HUES64 (cell line): ENCODE measurements at regions not wholly inside any gene's neighbourhood (a gene's known extent, or its start where the extent isn't known, plus 50 kb on each side); places are given as distances from the start of the nearest gene placed in this dataset.

Experiments used
- H3K27ac ChIP-seq: 2 replicates; pipeline ENCODE4 v1.7.0; 2013; ENCODE audit warnings: low read depth, low read length, inconsistent platforms
- H3K27me3 ChIP-seq: 2 replicates; pipeline ENCODE4 v1.6.1; 2013; ENCODE audit warnings: mild to moderate bottlenecking, low read length; ENCODE audit not compliant: insufficient read depth
- H3K36me3 ChIP-seq: 2 replicates; pipeline ENCODE4 v1.6.1; 2013; ENCODE audit warnings: mild to moderate bottlenecking, low read length; ENCODE audit not compliant: insufficient read depth
- H3K4me1 ChIP-seq: 2 replicates; pipeline ENCODE4 v1.6.1; 2013; ENCODE audit warnings: mild to moderate bottlenecking, low read length, moderate library complexity; ENCODE audit not compliant: insufficient read depth
- H3K4me3 ChIP-seq: 2 replicates; pipeline ENCODE4 v1.5.1; 2013; ENCODE audit warnings: mild to moderate bottlenecking, low read length, moderate library complexity
- H3K9ac ChIP-seq: 2 replicates; pipeline ENCODE4 v1.6.1; 2013; ENCODE audit warnings: mild to moderate bottlenecking, low read depth, low read length
- H3K9me3 ChIP-seq: 2 replicates; pipeline ENCODE4 v1.6.1; 2013; ENCODE audit warnings: low read depth, low read length; ENCODE audit not compliant: insufficient read depth
- WGBS: fragments of 150-250, 120-280 bp; methylation state at CpG from one replicate; pipeline ENCODE4 v1.1.7; 2013; ENCODE audit warnings: missing lambda C conversion rate; 5-methylcytosine and 5-hydroxymethylcytosine counted together

DNA sequence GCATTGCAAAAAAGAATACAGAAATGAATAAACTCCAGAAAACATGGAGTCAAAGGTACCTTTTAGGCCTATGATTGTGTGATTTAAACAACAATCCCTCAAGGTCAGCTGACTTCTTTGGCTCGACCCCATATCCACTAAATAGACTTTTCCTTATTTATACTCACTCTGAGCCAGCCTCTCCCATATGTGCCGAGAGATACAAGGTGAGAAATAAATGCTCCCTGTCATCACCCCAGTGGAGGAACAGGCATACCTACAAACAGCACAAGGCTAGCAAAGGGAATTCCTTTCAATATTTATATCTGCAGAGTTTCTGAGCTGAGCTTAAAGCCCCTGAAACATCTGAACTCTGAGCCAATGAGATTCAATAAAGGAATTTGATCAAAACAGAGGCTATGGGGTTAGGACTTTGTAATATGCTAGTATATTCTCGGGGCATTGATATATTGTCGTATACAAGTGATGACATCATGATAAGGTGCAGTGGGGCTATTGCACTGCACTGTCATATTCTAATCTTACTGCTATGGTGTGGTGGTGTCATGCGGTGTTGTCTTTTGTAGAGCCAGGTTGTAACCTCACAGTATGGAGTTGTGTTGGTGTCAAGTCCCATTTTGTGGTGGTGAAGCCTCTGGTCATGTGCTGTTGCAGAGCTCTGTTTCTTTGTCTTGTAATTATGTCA lies 56.0 kb upstream of the GALNT18 start:
- 96% methylated on average over 5 of the region's 5 CpGs for WGBS

DNA sequence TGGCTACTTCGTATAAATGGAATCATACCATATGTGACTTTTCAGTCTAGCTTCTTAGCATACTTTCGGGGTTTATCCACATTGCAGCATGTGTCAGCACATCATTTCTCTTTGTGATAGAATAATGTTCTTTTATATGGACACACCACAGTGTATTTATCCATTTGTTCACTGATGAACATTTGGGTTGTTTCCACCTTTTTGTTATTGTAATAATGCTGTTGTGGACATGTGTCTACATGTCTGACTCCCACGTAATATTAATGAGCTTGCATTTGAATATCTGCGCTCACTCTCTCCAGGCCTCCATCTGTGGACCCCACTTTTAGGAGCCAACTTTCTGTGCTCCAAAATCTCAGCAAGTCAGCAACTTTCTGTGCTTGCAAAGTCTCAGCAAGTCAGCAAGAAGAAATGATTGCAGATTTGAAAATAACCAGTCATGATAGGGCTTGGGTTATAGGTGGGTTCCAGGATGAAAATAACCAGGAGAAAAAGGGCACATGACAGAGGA lies 53.9 kb upstream of the GALNT18 start:
- H3K9ac ChIP-seq, result no peak overlapping the region
- no peaks in the 10 kb centered on the region for H3K9me3 ChIP-seq
- no peaks in the 10 kb centered on the region for H3K27me3 ChIP-seq
- H3K27ac ChIP-seq, result no peak overlapping the region
- H3K4me1 ChIP-seq, result no peaks in the 10 kb centered on the region
- H3K4me3 ChIP-seq, result no peak overlapping the region
- over 99% methylated on average over 4 of the region's 4 CpGs for WGBS
- H3K36me3 ChIP-seq, result no peaks in the 10 kb centered on the region

More for the DNA sequence above, 56.0 kb upstream of the GALNT18 start:
- H3K27ac ChIP-seq, result no peak overlapping the region
- no peak overlapping the region for H3K9ac ChIP-seq
- H3K9me3 ChIP-seq, result no peaks in the 10 kb centered on the region
- H3K27me3 ChIP-seq, result no peaks in the 10 kb centered on the region
- no peak overlapping the region for H3K4me3 ChIP-seq
- no peaks in the 10 kb centered on the region for H3K4me1 ChIP-seq
- no peaks in the 10 kb centered on the region for H3K36me3 ChIP-seq

DNA sequence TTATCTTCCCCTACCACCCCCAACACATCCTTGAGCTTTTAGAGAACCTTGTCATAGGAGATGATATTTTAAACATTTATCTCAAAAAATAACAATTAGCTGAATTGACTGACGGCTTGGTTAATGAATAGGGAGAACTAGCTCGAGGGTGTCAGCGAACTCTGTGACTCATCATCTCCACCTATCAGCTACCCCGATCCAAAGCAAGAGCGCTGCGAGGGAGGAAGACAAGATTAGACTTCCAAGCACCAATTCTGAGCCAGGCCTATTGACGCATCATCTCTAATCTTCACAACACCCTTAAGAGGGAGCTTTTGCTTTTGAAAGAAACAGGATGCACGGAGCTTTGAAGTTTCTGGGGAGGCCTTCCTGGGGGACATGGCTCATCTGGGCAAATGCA lies 51.0 kb upstream of the GALNT18 start:
- H3K4me3 ChIP-seq, result no peak overlapping the region
- no peaks in the 10 kb centered on the region for H3K36me3 ChIP-seq
- H3K9me3 ChIP-seq, result no peaks in the 10 kb centered on the region
- H3K27me3 ChIP-seq, result no peaks in the 10 kb centered on the region
- no peak overlapping the region for H3K27ac ChIP-seq
- 86% methylated on average over 8 of the region's 8 CpGs for WGBS
- H3K9ac ChIP-seq, result no peak overlapping the region
- H3K4me1 ChIP-seq, result peaks cover 5% of the 10 kb centered on the region

DNA sequence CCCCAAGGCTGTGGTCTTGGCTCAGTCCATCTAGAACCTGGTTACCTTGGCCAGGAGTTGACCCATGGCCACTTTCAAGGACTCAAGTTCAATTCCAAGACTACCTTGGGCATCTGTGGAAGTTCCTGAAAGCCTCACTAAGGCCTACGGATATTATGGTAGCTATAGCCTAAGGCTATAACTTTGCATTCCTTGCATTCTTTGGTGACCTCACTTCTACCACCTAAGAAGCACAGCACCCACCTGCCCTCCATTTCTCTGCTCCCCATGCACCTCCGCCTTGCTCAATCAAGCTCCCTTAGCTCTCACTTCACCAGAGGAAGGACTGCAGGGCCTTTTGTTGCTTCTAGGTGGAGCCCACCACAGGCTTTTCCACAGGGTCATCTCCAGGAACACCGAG lies 50.3 kb upstream of the GALNT18 start:
- Histone ChIP-seq H3K27ac (no peak overlapping the region), H3K9me3 (peaks cover 2% of the 10 kb centered on the region), H3K36me3 (no peaks in the 10 kb centered on the region), H3K4me3 (no peak overlapping the region), H3K27me3 (no peaks in the 10 kb centered on the region), H3K4me1 (peaks cover 5% of the 10 kb centered on the region), H3K9ac (no peak overlapping the region)
- WGBS, result 84% methylated on average over 3 of the region's 3 CpGs
